Kidney (tissue), 13 donors: ENCODE measurements at regions not wholly inside any gene's neighbourhood (a gene's known extent, or its start where the extent isn't known, plus 50 kb on each side); places are given as distances from the start of the nearest gene placed in this dataset.

Source experiments
- DNase-seq, 5 donors: peaks; one replicate each; pipeline ENCODE4 v3.0.0-alpha.2; 2013 to 2020
- FAIRE-seq: peaks from 2 replicates; lab custom pipeline; 2012; peaks lifted over from hg19 to GRCh38; lab: Jason Lieb, UNC
- H3K27ac ChIP-seq, 2 donors: one replicate each; pipeline ENCODE4 v1.7.0; 2013; ENCODE audit warnings: low read depth in 2 of 2, low read length in 2 of 2, inconsistent platforms in 1 of 2
- H3K27me3 ChIP-seq: one replicate; pipeline ENCODE4 v1.7.1; 2013; ENCODE audit warnings: low read length, inconsistent platforms; ENCODE audit not compliant: control insufficient read depth, insufficient read depth
- H3K36me3 ChIP-seq, 3 donors: one replicate each; pipeline versions ENCODE4 v1.7.0 to v1.7.1; 2013; ENCODE audit warnings: low read length in 3 of 3, control low read depth in 1 of 3, inconsistent platforms in 1 of 3; ENCODE audit not compliant: insufficient read depth in 3 of 3, control insufficient read depth in 2 of 3
- H3K4me1 ChIP-seq, 3 donors: one replicate each; pipeline versions ENCODE4 v1.7.0 to v1.7.1; 2013; ENCODE audit warnings: low read length in 3 of 3, inconsistent platforms in 1 of 3, low read depth in 1 of 3; ENCODE audit not compliant: control insufficient read depth in 2 of 3, insufficient read depth in 2 of 3
- H3K4me3 ChIP-seq, 3 donors: one replicate each; pipeline versions ENCODE4 v1.7.0 to v1.8.1; 2013; ENCODE audit warnings: low read length in 3 of 3, control low read depth in 1 of 3, inconsistent platforms in 1 of 3
- H3K9ac ChIP-seq, 3 donors: one replicate each; pipeline versions ENCODE4 v1.7.0 to v1.7.1; 2013; ENCODE audit warnings: low read length in 3 of 3, control low read depth in 1 of 3, inconsistent platforms in 1 of 3
- H3K9me3 ChIP-seq, 3 donors: one replicate each; pipeline versions ENCODE4 v1.7.0 to v1.7.1; 2013; ENCODE audit warnings: low read length in 3 of 3, control low read depth in 1 of 3, inconsistent platforms in 1 of 3; ENCODE audit not compliant: control insufficient read depth in 2 of 3, insufficient read depth in 1 of 3
- intact Hi-C: fragments of 100-400 bp; cut with DNase I; formaldehyde crosslinking; loops from one replicate; pipeline ENCODE4 v1.11.1; 2022
- TF ChIP-seq, protein P1 (sequence below): IDR thresholded peaks from 3 replicates; pipeline ENCODE4 v1.5.1; 2012; ENCODE audit warnings: mild to moderate bottlenecking, moderate library complexity, borderline replicate concordance; ENCODE audit not compliant: insufficient read depth; ENCODE audit errors: extremely low read depth
- donor health status: control.
- donor health status: control.
- donor health status: control.
- donor health status: control.
- donor health status: control.
- donor health status: DM: yes; HTN: yes; CAD: no.
- donor health status: Normal renal cell carcinoma (clear cell type).

DNA sequence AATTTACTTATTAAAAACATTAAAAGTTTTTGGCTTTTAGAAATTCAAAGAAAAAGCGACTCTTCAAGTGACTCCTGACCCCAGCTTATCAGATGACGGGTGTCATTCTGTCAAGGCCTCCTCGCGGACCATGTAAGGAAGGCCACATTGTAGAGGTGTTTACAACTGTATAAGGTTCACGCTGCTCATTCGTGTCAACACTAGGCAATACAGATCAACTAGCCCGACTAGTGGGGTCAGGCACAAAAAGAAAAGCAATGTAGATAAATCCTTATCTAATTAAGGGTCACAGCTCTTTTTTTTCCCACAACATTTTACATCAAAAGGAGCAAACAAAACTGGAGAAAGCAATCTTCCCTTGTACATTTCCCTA is 207.5 kb upstream of the NR2F2 start:
- no peak overlapping the region for H3K9ac ChIP-seq
- no peaks in the 10 kb centered on the region for H3K36me3 ChIP-seq
- FAIRE-seq = no peak
- H3K4me3 ChIP-seq = no peak overlapping the region
- intact Hi-C loops = no loop called here
- TF ChIP-seq, protein P1, sequence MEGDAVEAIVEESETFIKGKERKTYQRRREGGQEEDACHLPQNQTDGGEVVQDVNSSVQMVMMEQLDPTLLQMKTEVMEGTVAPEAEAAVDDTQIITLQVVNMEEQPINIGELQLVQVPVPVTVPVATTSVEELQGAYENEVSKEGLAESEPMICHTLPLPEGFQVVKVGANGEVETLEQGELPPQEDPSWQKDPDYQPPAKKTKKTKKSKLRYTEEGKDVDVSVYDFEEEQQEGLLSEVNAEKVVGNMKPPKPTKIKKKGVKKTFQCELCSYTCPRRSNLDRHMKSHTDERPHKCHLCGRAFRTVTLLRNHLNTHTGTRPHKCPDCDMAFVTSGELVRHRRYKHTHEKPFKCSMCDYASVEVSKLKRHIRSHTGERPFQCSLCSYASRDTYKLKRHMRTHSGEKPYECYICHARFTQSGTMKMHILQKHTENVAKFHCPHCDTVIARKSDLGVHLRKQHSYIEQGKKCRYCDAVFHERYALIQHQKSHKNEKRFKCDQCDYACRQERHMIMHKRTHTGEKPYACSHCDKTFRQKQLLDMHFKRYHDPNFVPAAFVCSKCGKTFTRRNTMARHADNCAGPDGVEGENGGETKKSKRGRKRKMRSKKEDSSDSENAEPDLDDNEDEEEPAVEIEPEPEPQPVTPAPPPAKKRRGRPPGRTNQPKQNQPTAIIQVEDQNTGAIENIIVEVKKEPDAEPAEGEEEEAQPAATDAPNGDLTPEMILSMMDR = no peak
- no peak for DNase-seq
- H3K4me1 ChIP-seq = peaks cover 0 to 8% (median 0%) of the 10 kb centered on the region in 3 donors
- H3K9me3 ChIP-seq = no peaks in the 10 kb centered on the region
- no peaks in the 10 kb centered on the region for H3K27me3 ChIP-seq
- no peak overlapping the region for H3K27ac ChIP-seq

DNA sequence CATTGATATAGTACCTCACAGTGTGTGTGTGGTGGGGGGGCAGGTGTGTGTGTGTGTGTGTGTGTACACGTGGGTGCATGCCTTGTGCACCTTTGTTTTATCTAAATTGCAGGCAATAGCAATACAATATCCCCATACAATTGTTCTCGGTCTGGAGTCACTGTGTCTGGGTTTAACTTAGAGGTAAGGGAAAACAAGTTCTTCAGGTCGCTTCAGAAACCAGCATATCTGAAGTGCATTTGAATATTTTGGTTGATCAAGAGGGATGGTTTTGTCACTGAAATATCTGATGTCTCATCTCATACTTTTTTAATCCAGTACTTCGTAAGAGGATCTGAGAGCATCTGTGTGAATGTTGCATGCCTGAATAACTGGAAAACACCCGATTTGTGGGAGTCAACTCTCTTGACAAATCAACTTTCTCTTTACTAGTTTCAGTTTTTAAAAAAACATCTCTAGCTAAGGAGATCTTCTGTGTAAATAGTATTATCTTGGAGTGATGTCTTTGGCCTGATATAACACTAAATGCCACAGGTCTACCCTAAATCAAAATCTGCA is 206.8 kb upstream of the NR2F2 start:
- H3K9me3 ChIP-seq = no peaks in the 10 kb centered on the region
- FAIRE-seq (no peak), DNase-seq (peak in 1 of 5 donors; percentile 42)
- H3K4me1 ChIP-seq = peaks cover 0 to 8% (median 0%) of the 10 kb centered on the region in 3 donors
- TF ChIP-seq, protein P1 = no peak
- intact Hi-C loops = no loop called here
- no peak overlapping the region for H3K27ac ChIP-seq
- H3K27me3 ChIP-seq = no peaks in the 10 kb centered on the region
- H3K9ac ChIP-seq = no peak overlapping the region
- H3K36me3 ChIP-seq = no peaks in the 10 kb centered on the region
- no peak overlapping the region for H3K4me3 ChIP-seq

DNA sequence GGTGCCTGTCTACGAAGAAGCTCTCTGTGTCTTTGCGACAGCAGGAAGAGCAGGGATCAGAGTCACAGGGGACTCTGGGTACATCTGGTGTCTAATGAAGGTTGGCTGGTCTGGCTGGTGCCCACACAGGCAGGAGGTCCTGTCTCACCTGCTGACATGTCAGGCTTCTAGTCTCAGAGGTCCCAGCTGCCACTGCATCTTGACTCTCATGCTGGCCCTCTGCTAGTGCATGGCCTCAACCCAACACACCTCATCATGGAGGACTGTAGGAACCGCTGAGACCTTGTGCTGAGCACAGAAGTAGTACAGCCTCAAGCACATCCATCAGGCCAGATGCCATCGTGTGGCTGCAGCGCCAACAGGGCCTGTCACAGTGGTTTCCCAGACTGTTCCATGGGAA is 206.1 kb upstream of the NR2F2 start:
- DNase-seq = no peak
- H3K4me1 ChIP-seq = peaks cover 0 to 8% (median 0%) of the 10 kb centered on the region in 3 donors
- H3K27me3 ChIP-seq = no peaks in the 10 kb centered on the region
- no peak for FAIRE-seq
- no peak overlapping the region for H3K4me3 ChIP-seq
- intact Hi-C loops = no loop called here
- TF ChIP-seq, protein P1 = no peak
- H3K36me3 ChIP-seq = no peaks in the 10 kb centered on the region
- H3K9me3 ChIP-seq = no peaks in the 10 kb centered on the region
- no peak overlapping the region for H3K9ac ChIP-seq
- no peak overlapping the region for H3K27ac ChIP-seq

DNA sequence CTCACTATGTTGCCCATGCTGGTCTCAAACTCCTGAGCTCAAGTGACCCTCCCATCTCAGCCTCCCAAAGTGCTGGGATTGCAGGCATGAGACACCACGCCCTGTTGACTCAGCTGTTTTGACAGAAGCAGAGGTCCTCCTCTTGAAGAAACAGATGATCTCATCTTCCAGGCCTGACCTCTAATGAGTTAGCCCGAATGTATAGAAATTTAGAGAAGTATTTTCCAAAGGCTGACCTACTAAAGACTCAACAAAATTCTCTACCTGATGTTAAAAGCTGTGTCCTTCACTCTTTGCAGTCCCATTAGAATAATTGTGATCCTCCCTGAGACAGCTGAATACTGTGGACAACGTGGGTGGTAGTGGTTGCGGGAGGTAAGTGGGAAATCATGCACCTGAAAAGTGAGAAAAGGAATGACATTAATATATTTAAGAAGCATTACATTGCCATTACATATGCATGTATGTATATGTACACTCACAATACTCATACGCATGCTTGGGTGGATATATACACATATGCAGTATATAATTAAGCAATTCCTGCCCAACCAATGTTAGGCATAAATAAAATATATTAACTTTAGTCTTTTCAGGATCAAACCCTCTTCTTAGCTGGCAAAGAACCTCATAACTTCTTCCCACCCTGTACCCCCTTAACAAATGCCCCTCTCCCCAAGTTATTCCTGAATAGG is 204.6 kb upstream of the NR2F2 start:
- intact Hi-C loops = no loop called here
- H3K27me3 ChIP-seq = no peaks in the 10 kb centered on the region
- H3K27ac ChIP-seq = no peak overlapping the region
- no peak overlapping the region for H3K4me3 ChIP-seq
- H3K4me1 ChIP-seq = peaks cover 0 to under 1% (median 0%) of the 10 kb centered on the region in 3 donors
- H3K9ac ChIP-seq = no peak overlapping the region
- TF ChIP-seq, protein P1 = no peak
- no peaks in the 10 kb centered on the region for H3K36me3 ChIP-seq
- H3K9me3 ChIP-seq = no peaks in the 10 kb centered on the region
- no peak for DNase-seq
- FAIRE-seq = no peak
